KMS-11 (cell line): ENCODE measurements at regions not wholly inside any gene's neighbourhood (a gene's known extent, or its start where the extent isn't known, plus 50 kb on each side); places are given as distances from the start of the nearest gene placed in this dataset.

Experiments used
- H2AFZ ChIP-seq: fragments of 200-600 bp; sonication (generic); 2 replicates; pipeline ENCODE4 v1.6.1; 2016; ENCODE audit warnings: antibody characterized with exemption, mixed run types, low read depth
- H3K27ac ChIP-seq: fragments of 200-600 bp; sonication (generic); 2 replicates; pipeline ENCODE4 v1.6.1; 2016; ENCODE audit warnings: mild to moderate bottlenecking, mixed run types
- H3K27me3 ChIP-seq: fragments of 200-600 bp; sonication (generic); 2 replicates; pipeline ENCODE4 v1.6.1; 2017; ENCODE audit warnings: mild to moderate bottlenecking, low read depth, mixed run types, moderate library complexity; ENCODE audit not compliant: insufficient read depth
- H3K36me3 ChIP-seq: fragments of 200-600 bp; sonication (generic); 2 replicates; pipeline ENCODE4 v1.6.1; 2017; ENCODE audit warnings: mild to moderate bottlenecking, mixed run types; ENCODE audit not compliant: insufficient read depth
- H3K4me1 ChIP-seq: fragments of 200-600 bp; sonication (generic); 2 replicates; pipeline ENCODE4 v1.6.1; 2016; ENCODE audit warnings: mild to moderate bottlenecking, low read depth, mixed run types; ENCODE audit not compliant: poor library complexity, severe bottlenecking
- H3K4me2 ChIP-seq: fragments of 200-600 bp; sonication (generic); 2 replicates; pipeline ENCODE4 v1.7.0; 2016; ENCODE audit warnings: mild to moderate bottlenecking, mixed run types
- H3K4me3 ChIP-seq: fragments of 200-600 bp; sonication (generic); IDR thresholded peaks from 2 replicates; pipeline ENCODE4 v1.6.1; 2017; ENCODE audit warnings: low read depth, low read length, mixed read lengths; ENCODE audit not compliant: insufficient read depth
- H3K79me2 ChIP-seq: fragments of 200-600 bp; sonication (generic); 2 replicates; pipeline ENCODE4 v1.6.1; 2016; ENCODE audit warnings: low read depth, mixed run types; ENCODE audit not compliant: insufficient read depth
- H3K9ac ChIP-seq: fragments of 200-600 bp; sonication (generic); 2 replicates; pipeline ENCODE4 v1.6.1; 2016; ENCODE audit warnings: mild to moderate bottlenecking, mixed run types
- H4K20me1 ChIP-seq: fragments of 200-600 bp; sonication (generic); 2 replicates; pipeline ENCODE4 v1.6.1; 2016; ENCODE audit warnings: mild to moderate bottlenecking, mixed run types; ENCODE audit not compliant: insufficient read depth
- CTCF ChIP-seq: fragments of 200-600 bp; sonication (generic); conservative IDR thresholded peaks from 2 replicates; pipeline ENCODE4 v1.6.1; 2017; ENCODE audit warnings: low read depth, mild to moderate bottlenecking, antibody characterized with exemption, low read length, moderate library complexity, mixed read lengths

GRCh38 chr5:101370181-101370580 lies 467.1 kb upstream of the ST8SIA4 start:
- H2AFZ ChIP-seq: no peak overlapping the region
- H3K27me3 ChIP-seq: no peaks in the 10 kb centered on the region; the same call in 1 of the 2 replicates
- H3K4me3 ChIP-seq: no peak overlapping the region
- H3K4me1 ChIP-seq: no peaks in the 10 kb centered on the region
- no peak overlapping the region for H3K4me2 ChIP-seq
- no peaks in the 10 kb centered on the region; the same call in 1 of the 2 replicates for H3K36me3 ChIP-seq
- H3K9ac ChIP-seq: no peak overlapping the region
- no peaks in the 10 kb centered on the region for H4K20me1 ChIP-seq
- H3K27ac ChIP-seq: no peak overlapping the region
- no peaks in the 10 kb centered on the region for H3K79me2 ChIP-seq
- TF ChIP-seq CTCF: no peak

- H3K4me2 ChIP-seq: no peak overlapping the region
- no peaks in the 10 kb centered on the region for H3K27me3 ChIP-seq
- peaks cover 15% of the 10 kb centered on the region for H3K4me1 ChIP-seq
- no peaks in the 10 kb centered on the region for H3K36me3 ChIP-seq
- H3K9ac ChIP-seq: no peak overlapping the region
- no peaks in the 10 kb centered on the region for H4K20me1 ChIP-seq
- no peak for TF ChIP-seq CTCF
- H3K79me2 ChIP-seq: no peaks in the 10 kb centered on the region
- H3K4me3 ChIP-seq: no peak overlapping the region
- H3K27ac ChIP-seq: no peak overlapping the region
- H2AFZ ChIP-seq: no peak overlapping the region
Measured at GRCh38 chr5:101364469-101364868, 461.4 kb upstream of the ST8SIA4 start.

- no peaks in the 10 kb centered on the region for H4K20me1 ChIP-seq
- no peak overlapping the region for H3K4me3 ChIP-seq
- peaks cover 15% of the 10 kb centered on the region for H3K4me1 ChIP-seq
- no peak overlapping the region for H3K9ac ChIP-seq
- H3K36me3 ChIP-seq: no peaks in the 10 kb centered on the region
- no peak overlapping the region for H3K27ac ChIP-seq
- no peaks in the 10 kb centered on the region for H3K27me3 ChIP-seq
- TF ChIP-seq CTCF: no peak
- H3K4me2 ChIP-seq: no peak overlapping the region
- no peak overlapping the region for H2AFZ ChIP-seq
- H3K79me2 ChIP-seq: no peaks in the 10 kb centered on the region
Measured at GRCh38 chr5:101362067-101362466, 459.0 kb upstream of the ST8SIA4 start.

GRCh38 chr5:101346906-101347305 lies 443.8 kb upstream of the ST8SIA4 start:
- no peaks in the 10 kb centered on the region for H3K79me2 ChIP-seq
- no peaks in the 10 kb centered on the region for H3K36me3 ChIP-seq
- no peak; the same call in none of the 2 replicates for TF ChIP-seq CTCF
- H2AFZ ChIP-seq: peak overlapping the region; percentile 66
- peak overlapping the region; percentile 67 for H3K4me2 ChIP-seq
- H3K27ac ChIP-seq: peak overlapping the region; percentile 80
- no peaks in the 10 kb centered on the region for H3K27me3 ChIP-seq
- no peak overlapping the region for H3K4me3 ChIP-seq
- H3K4me1 ChIP-seq: peaks cover 27% of the 10 kb centered on the region
- peak overlapping the region; percentile 50; the same call in 1 of the 2 replicates for H3K9ac ChIP-seq
- no peaks in the 10 kb centered on the region for H4K20me1 ChIP-seq
